CMK (cell line): ENCODE measurements at regions not wholly inside any gene's neighbourhood (a gene's known extent, or its start where the extent isn't known, plus 50 kb on each side); places are given as distances from the start of the nearest gene placed in this dataset.

Experiments
- DNase-seq: peaks from one replicate; pipeline ENCODE4 v3.0.0-alpha.2; 2010; ENCODE audit warnings: low read depth

- DNase-seq, result no peak
Measured at GRCh38 chr9:28747351-28747985, 1174.2 kb upstream of the C9orf72 start.

- DNase-seq, result no peak
Measured at GRCh38 chr9:28750136-28750535, 1176.9 kb upstream of the C9orf72 start.

GRCh38 chr9:28758341-28758740 lies 1185.1 kb upstream of the C9orf72 start:
- DNase-seq, result no peak

GRCh38 chr9:28758971-28759370 lies 1185.7 kb upstream of the C9orf72 start:
- no peak for DNase-seq

GRCh38 chr9:28762167-28762566 lies 1188.9 kb upstream of the C9orf72 start:
- no peak for DNase-seq

- DNase-seq, result no peak
Measured at GRCh38 chr9:28764532-28764931, 1191.3 kb upstream of the C9orf72 start.

GRCh38 chr9:28770226-28770625 lies 1196.9 kb upstream of the C9orf72 start:
- DNase-seq, result no peak

- DNase-seq, result no peak
Measured at GRCh38 chr9:28770827-28771226, 1197.5 kb upstream of the C9orf72 start.

- peak; percentile 12 for DNase-seq
Measured at GRCh38 chr9:28774433-28775235, 1201.4 kb upstream of the C9orf72 start.

GRCh38 chr9:28779243-28779642 lies 1206.0 kb upstream of the C9orf72 start:
- DNase-seq, result no peak

GRCh38 chr9:28781481-28781880 lies 1208.2 kb upstream of the C9orf72 start:
- DNase-seq, result no peak

- DNase-seq, result no peak
Measured at GRCh38 chr9:28782630-28783029, 1209.3 kb upstream of the C9orf72 start.

GRCh38 chr9:28792716-28793115 lies 1219.4 kb upstream of the C9orf72 start:
- no peak for DNase-seq

- no peak for DNase-seq
Measured at GRCh38 chr9:28799876-28800275, 1226.6 kb upstream of the C9orf72 start.

- no peak for DNase-seq
Measured at GRCh38 chr9:28801144-28801799, 1228.0 kb upstream of the C9orf72 start.

- no peak for DNase-seq
Measured at GRCh38 chr9:28805197-28805596, 1231.9 kb upstream of the C9orf72 start.

GRCh38 chr9:28808042-28808441 lies 1234.8 kb upstream of the C9orf72 start:
- DNase-seq, result no peak

- no peak for DNase-seq
Measured at GRCh38 chr9:28810388-28811075, 1237.3 kb upstream of the C9orf72 start.

- DNase-seq, result no peak
Measured at GRCh38 chr9:28820741-28821140, 1247.5 kb upstream of the C9orf72 start.

GRCh38 chr9:28821240-28821639 lies 1248.0 kb upstream of the C9orf72 start:
- DNase-seq, result no peak

GRCh38 chr9:28824432-28824963 lies 1251.2 kb upstream of the C9orf72 start:
- no peak for DNase-seq

- DNase-seq, result no peak
Measured at GRCh38 chr9:28832168-28832770, 1259.0 kb upstream of the C9orf72 start.
